Loucy (cell line): ENCODE measurements at regions not wholly inside any gene's neighbourhood (a gene's known extent, or its start where the extent isn't known, plus 50 kb on each side); places are given as distances from the start of the nearest gene placed in this dataset.

Experiments used
- CTCF ChIP-seq: fragments of 200-600 bp; sonication (generic); conservative IDR thresholded peaks from 2 replicates; pipeline ENCODE4 v1.5.1; 2014; ENCODE audit warnings: mild to moderate bottlenecking, antibody characterized with exemption, low read length
- EZH2phosphoT487 ChIP-seq: fragments of 200-600 bp; IDR thresholded peaks from 2 replicates; pipeline ENCODE4 v1.6.1; 2018; ENCODE audit warnings: antibody characterized with exemption, mild to moderate bottlenecking, moderate library complexity, borderline replicate concordance

GRCh38 chr9:10873999-10874398 lies 261.2 kb upstream of the PTPRD start:
- TF ChIP-seq CTCF = no peak
- TF ChIP-seq EZH2phosphoT487 = no peak
